HG02678 (cell line): ENCODE measurements at regions not wholly inside any gene's neighbourhood (a gene's known extent, or its start where the extent isn't known, plus 50 kb on each side); places are given as distances from the start of the nearest gene placed in this dataset.

Experiments used
- ATAC-seq: cut with Tn5 transposase; IDR thresholded peaks from one replicate; pipeline ENCODE4 v1.9.1; 2021; ENCODE audit warnings: mild to moderate bottlenecking, moderate library complexity; ENCODE audit not compliant: unreplicated experiment

- ATAC-seq = no peak
These were observed 74.7 kb upstream of the CLDN14 start for GRCh38 chr21:36554411-36555157.

- ATAC-seq = no peak
These were observed 75.4 kb upstream of the CLDN14 start for GRCh38 chr21:36555199-36555800.

- ATAC-seq = no peak
These were observed 77.4 kb upstream of the CLDN14 start for GRCh38 chr21:36557316-36557715.

GRCh38 chr21:36560933-36561575 lies 81.1 kb upstream of the CLDN14 start:
- no peak for ATAC-seq

GRCh38 chr21:36563341-36563926 lies 83.5 kb upstream of the CLDN14 start:
- no peak for ATAC-seq

- ATAC-seq = no peak
These were observed 84.7 kb upstream of the CLDN14 start for GRCh38 chr21:36564647-36565046.

- ATAC-seq = no peak
These were observed 85.6 kb upstream of the CLDN14 start for GRCh38 chr21:36565540-36565939.

GRCh38 chr21:36566644-36567043 lies 86.7 kb upstream of the CLDN14 start:
- no peak for ATAC-seq

GRCh38 chr21:36567216-36567885 lies 87.4 kb upstream of the CLDN14 start:
- no peak for ATAC-seq

GRCh38 chr21:36569511-36569910 lies 89.6 kb upstream of the CLDN14 start:
- no peak for ATAC-seq

GRCh38 chr21:36571556-36571955 lies 91.6 kb upstream of the CLDN14 start:
- no peak for ATAC-seq

- ATAC-seq = no peak
These were observed 92.1 kb upstream of the CLDN14 start for GRCh38 chr21:36572039-36572438.

- ATAC-seq = no peak
These were observed 95.4 kb upstream of the CLDN14 start for GRCh38 chr21:36575306-36575705.

GRCh38 chr21:36576441-36576840 lies 96.5 kb upstream of the CLDN14 start:
- ATAC-seq = no peak

GRCh38 chr21:36579898-36580297 lies 100.0 kb upstream of the CLDN14 start:
- no peak for ATAC-seq

GRCh38 chr21:36582271-36582670 lies 102.3 kb upstream of the CLDN14 start:
- no peak for ATAC-seq

- no peak for ATAC-seq
These were observed 103.7 kb upstream of the CLDN14 start for GRCh38 chr21:36583591-36583990.

GRCh38 chr21:36584980-36585940 lies 105.3 kb upstream of the CLDN14 start:
- no peak for ATAC-seq

- ATAC-seq = no peak
These were observed 107.5 kb upstream of the CLDN14 start for GRCh38 chr21:36587388-36587787.

- no peak for ATAC-seq
These were observed 109.5 kb upstream of the SIM2 start for GRCh38 chr21:36589352-36589971.
